Body of pancreas (tissue), 4 donors: ENCODE measurements at regions not wholly inside any gene's neighbourhood (a gene's known extent, or its start where the extent isn't known, plus 50 kb on each side); places are given as distances from the start of the nearest gene placed in this dataset.

Experiments used
- ATAC-seq: fragments of 150-250 bp; one replicate; pipeline ENCODE4 v1.9.1; 2016
- DNase-seq, 4 donors: peaks; one replicate each; pipeline ENCODE4 v3.0.0-alpha.2; 2019
- H3K27ac ChIP-seq, 4 donors: fragments of 200-600 bp; sonication (generic); 1 replicate in 3 of 4; 2 replicates in 1 of 4; pipeline versions ENCODE4 v1.5.1 to v1.6.1; 2016 to 2019; ENCODE audit warnings: mild to moderate bottlenecking in 1 of 4, mixed read lengths in 1 of 4, moderate library complexity in 1 of 4
- H3K27me3 ChIP-seq, 2 donors: fragments of 200-600 bp; sonication (generic); one replicate each; pipeline ENCODE4 v1.6.0; 2016; ENCODE audit warnings: mild to moderate bottlenecking in 1 of 2
- H3K36me3 ChIP-seq, 2 donors: fragments of 200-600 bp; sonication (generic); replicated peaks in 1 of 2; 2 replicates each; pipeline ENCODE4 v1.5.1; 2016; ENCODE audit warnings: low read depth in 2 of 2; ENCODE audit not compliant: insufficient read depth in 1 of 2
- H3K4me1 ChIP-seq: fragments of 200-600 bp; sonication (generic); one replicate; pipeline ENCODE4 v1.6.0; 2016
- H3K4me3 ChIP-seq, 2 donors: fragments of 200-600 bp; sonication (generic); 1 replicate in 1 of 2; 2 replicates in 1 of 2; pipeline ENCODE4 v1.5.1; 2016 to 2019
- H3K9me3 ChIP-seq, 3 donors: fragments of 200-600 bp; sonication (generic); 1 replicate in 2 of 3; 2 replicates in 1 of 3; pipeline ENCODE4 v1.5.1; 2016
- POLR2A ChIP-seq, 3 donors: fragments of 450-650 bp; IDR thresholded peaks; one replicate each; pipeline ENCODE4 v1.6.1; 2016; ENCODE audit warnings: antibody characterized with exemption in 3 of 3, mild to moderate bottlenecking in 2 of 3
- WGBS, 2 donors: methylation state at CpG; one replicate each; pipeline ENCODE4 v1.1.5; 2017; 5-methylcytosine and 5-hydroxymethylcytosine counted together
- intact Hi-C: fragments of 100-400 bp; cut with DNase I; formaldehyde crosslinking; loops from one replicate; pipeline ENCODE4 v1.15.1; 2023
- TF ChIP-seq, protein P1 (sequence below), 7 experiments: fragments of 450-650 bp in 4 of 7; fragments of 200-600 bp in 3 of 7; sonication (generic) in 3 of 7; IDR thresholded peaks; one replicate each; pipeline ENCODE4 v1.5.1; 2016 to 2019; ENCODE audit warnings: antibody characterized with exemption in 7 of 7

DNA sequence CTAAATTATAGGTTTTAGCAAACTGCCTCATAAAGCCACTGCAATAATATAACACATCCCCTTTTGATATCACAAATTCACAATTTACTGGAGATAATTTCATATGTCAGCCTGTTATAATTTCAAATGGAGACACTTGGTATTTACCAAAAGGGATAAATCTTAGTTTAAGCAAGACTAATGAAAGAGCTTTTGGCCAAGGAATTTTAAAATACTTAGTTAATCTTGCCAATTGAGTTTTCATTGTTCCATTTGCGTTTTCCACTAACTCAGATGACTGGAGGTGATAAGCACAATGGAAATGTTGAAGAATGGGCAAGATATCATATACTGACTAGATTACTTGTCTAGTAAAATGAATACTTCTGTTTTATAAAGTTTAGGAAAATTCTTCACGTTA, 379.3 kb upstream of the SYT4 start:
- no peak for DNase-seq
- H3K36me3 ChIP-seq, result no peaks in the 10 kb centered on the region
- H3K4me1 ChIP-seq, result no peaks in the 10 kb centered on the region
- 64 to 67% methylated on average over 2 of the region's 2 CpGs for WGBS, 2 donors
- H3K9me3 ChIP-seq, result peaks cover 0 to 10% (median 0%) of the 10 kb centered on the region in 3 donors
- H3K27me3 ChIP-seq, result no peaks in the 10 kb centered on the region
- no peak for TF ChIP-seq POLR2A (IDR thresholded peaks at IDR 0.05)
- TF ChIP-seq, protein P1, sequence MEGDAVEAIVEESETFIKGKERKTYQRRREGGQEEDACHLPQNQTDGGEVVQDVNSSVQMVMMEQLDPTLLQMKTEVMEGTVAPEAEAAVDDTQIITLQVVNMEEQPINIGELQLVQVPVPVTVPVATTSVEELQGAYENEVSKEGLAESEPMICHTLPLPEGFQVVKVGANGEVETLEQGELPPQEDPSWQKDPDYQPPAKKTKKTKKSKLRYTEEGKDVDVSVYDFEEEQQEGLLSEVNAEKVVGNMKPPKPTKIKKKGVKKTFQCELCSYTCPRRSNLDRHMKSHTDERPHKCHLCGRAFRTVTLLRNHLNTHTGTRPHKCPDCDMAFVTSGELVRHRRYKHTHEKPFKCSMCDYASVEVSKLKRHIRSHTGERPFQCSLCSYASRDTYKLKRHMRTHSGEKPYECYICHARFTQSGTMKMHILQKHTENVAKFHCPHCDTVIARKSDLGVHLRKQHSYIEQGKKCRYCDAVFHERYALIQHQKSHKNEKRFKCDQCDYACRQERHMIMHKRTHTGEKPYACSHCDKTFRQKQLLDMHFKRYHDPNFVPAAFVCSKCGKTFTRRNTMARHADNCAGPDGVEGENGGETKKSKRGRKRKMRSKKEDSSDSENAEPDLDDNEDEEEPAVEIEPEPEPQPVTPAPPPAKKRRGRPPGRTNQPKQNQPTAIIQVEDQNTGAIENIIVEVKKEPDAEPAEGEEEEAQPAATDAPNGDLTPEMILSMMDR (IDR thresholded peaks at IDR 0.05), result no peak
- no peak for ATAC-seq
- intact Hi-C loops, result no loop called here
- H3K4me3 ChIP-seq, result no peak overlapping the region
- no peak overlapping the region for H3K27ac ChIP-seq

DNA sequence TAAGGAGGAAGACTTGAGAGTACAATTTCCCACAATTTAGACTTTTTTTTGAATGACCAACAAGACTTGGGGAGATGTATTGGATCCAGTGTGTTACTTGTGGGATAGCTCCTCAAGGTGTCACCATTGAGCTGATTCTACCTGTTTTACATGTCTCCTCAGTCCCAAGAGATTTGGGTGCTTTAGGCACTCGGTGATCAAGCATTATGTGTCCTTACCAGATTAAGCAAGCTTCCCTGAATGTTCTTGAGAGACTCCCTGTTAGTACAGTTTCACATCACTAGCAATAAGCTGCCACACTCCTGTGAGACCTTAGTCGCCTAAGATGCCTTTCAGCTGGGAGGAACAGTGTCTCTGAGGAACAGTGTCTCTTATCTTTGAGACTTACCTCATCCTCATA, 384.3 kb upstream of the SYT4 start:
- Histone ChIP-seq H3K36me3 (no peaks in the 10 kb centered on the region), H3K4me1 (no peaks in the 10 kb centered on the region), H3K4me3 (no peak overlapping the region), H3K9me3 (no peaks in the 10 kb centered on the region), H3K27me3 (no peaks in the 10 kb centered on the region), H3K27ac (no peak overlapping the region)
- TF ChIP-seq, protein P1 (IDR thresholded peaks at IDR 0.05), result peak in 6 of 7 experiments; percentile 14 to 53 (median 40)
- no peak for TF ChIP-seq POLR2A (IDR thresholded peaks at IDR 0.05)
- no peak for ATAC-seq
- intact Hi-C loops, result no loop called here
- DNase-seq, result peak; percentile 12 to 36 (median 12)
- WGBS, 2 donors, result 15 to 23% methylated on average over 2 of the region's 2 CpGs

DNA sequence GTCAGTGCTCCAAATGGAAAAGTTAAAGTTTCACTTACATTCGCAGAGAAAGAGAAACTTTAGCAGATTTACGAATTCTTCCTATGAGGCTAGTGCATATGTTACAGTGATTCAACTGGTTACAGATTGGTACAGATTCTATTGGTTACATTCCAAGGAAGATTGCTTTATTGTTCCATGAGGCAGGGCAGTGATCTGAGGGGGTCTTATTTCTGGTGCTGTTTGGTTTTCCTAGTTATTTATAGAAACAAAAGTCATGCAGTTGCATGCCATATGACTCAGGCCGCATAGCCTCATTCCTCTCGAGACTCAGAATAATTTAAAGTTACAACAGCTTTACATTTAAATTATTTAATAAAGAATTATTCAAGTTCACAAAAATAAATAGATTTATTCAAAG, 385.4 kb upstream of the SYT4 start:
- Histone ChIP-seq H3K4me1 (no peaks in the 10 kb centered on the region), H3K27ac (no peak overlapping the region), H3K27me3 (no peaks in the 10 kb centered on the region), H3K36me3 (no peaks in the 10 kb centered on the region), H3K4me3 (no peak overlapping the region), H3K9me3 (no peaks in the 10 kb centered on the region)
- ATAC-seq (no peak), DNase-seq (no peak)
- 71 to 74% methylated on average over 4 of the region's 4 CpGs for WGBS, 2 donors
- TF ChIP-seq, protein P1 (IDR thresholded peaks at IDR 0.05), result no peak
- no peak for TF ChIP-seq POLR2A (IDR thresholded peaks at IDR 0.05)
- intact Hi-C loops, result no loop called here

DNA sequence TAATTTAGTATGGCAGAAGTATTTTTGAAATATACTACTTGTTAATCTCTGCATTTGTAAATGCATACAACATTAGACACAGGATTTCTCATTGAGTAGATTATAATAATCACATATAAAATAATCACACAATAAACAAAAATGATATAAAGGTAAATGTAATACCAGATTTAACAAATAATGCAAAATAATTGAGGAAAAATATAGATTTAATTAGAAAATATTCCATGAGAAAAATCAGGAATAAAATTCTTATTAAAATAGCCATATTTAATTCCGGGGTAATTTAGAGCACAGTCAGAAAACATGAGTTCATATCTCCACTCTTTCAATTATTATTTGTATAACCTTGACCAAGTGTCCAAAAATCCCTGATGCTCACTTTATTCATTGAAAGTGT, 385.9 kb upstream of the SYT4 start:
- no peaks in the 10 kb centered on the region for H3K27me3 ChIP-seq
- intact Hi-C loops, result no loop called here
- DNase-seq (no peak), ATAC-seq (no peak)
- H3K4me1 ChIP-seq, result no peaks in the 10 kb centered on the region
- no peaks in the 10 kb centered on the region for H3K9me3 ChIP-seq
- no peak overlapping the region for H3K4me3 ChIP-seq
- H3K27ac ChIP-seq, result no peak overlapping the region
- WGBS, 2 donors, result 46 to 48% methylated on average over 1 of the region's 1 CpG
- TF ChIP-seq POLR2A (IDR thresholded peaks at IDR 0.05), result no peak
- TF ChIP-seq, protein P1 (IDR thresholded peaks at IDR 0.05), result no peak
- no peaks in the 10 kb centered on the region for H3K36me3 ChIP-seq

DNA sequence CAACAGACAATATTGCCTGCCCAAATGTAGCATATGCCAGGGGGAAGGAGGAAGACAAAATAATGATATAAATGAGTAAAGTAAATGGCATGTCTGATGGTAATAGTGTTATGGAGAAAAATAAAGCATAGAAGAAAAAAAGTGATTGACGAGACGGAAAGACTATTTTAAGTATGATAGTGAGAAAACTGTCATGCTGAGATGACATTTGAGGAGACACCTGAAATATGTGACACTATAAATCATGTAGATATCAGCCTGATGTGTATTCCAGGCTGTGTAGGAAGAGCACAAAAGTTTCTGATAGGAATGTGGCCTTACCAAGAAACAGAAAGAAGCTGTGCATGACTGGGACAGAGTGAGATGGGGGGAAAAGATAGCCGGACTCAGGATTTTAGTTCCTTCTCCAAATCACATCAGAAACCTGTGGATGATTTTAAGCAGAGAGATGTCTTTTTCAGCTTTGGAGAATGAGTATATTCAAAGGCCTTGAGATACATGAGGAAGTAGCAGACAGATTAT, 387.3 kb upstream of the SYT4 start:
- no peaks in the 10 kb centered on the region for H3K4me1 ChIP-seq
- no peaks in the 10 kb centered on the region for H3K27me3 ChIP-seq
- ATAC-seq (no peak), DNase-seq (no peak)
- H3K36me3 ChIP-seq, result no peaks in the 10 kb centered on the region
- H3K27ac ChIP-seq, result no peak overlapping the region
- intact Hi-C loops, result no loop called here
- 53 to 66% methylated on average over 3 of the region's 3 CpGs for WGBS, 2 donors
- no peaks in the 10 kb centered on the region for H3K9me3 ChIP-seq
- TF ChIP-seq, protein P1 (IDR thresholded peaks at IDR 0.05), result no peak
- no peak for TF ChIP-seq POLR2A (IDR thresholded peaks at IDR 0.05)
- no peak overlapping the region for H3K4me3 ChIP-seq
